ENCODE measurements at regions not wholly inside any gene's neighbourhood (a gene's known extent, or its start where the extent isn't known, plus 50 kb on each side); places are given as distances from the start of the nearest gene placed in this dataset.
"Not testable (repeated sequence)": the region's sequence is repeated elsewhere in the genome, so short reads cannot be mapped to it uniquely, and the experiment has no call there.

- DNase-seq (ENCODE audit: low spot score) = no peak
These were observed 869.4 kb downstream of the PCDH17 start for GRCh38 chr13:58500938-58501337.

DNA sequence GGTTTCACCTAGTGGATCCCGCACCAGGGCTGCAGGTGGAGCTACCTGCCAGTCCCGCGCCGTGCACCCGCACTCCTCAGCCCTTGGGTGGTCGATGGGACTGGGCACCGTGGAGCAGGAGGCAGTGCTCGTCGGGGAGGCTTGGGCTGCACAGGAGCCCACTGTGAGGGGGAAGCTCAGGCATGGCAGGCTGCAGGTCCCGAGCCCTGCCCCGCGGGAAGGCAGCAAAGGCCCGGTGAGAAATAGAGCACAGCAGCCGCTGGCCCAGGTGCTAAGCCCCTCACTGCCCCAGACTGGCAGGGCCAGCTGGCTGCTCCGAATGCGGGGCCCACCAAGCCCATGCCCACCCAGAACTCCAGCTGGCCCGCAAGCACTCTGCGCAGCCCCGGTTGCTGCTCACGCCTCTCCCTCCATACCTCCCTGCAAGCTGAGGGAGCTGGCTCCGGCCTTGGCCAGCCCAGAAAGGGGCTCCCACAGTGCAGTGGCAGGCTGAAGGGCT, 872.7 kb downstream of the PCDH17 start:
- not testable (repeated sequence) for DNase-seq (ENCODE audit: low spot score)

DNA sequence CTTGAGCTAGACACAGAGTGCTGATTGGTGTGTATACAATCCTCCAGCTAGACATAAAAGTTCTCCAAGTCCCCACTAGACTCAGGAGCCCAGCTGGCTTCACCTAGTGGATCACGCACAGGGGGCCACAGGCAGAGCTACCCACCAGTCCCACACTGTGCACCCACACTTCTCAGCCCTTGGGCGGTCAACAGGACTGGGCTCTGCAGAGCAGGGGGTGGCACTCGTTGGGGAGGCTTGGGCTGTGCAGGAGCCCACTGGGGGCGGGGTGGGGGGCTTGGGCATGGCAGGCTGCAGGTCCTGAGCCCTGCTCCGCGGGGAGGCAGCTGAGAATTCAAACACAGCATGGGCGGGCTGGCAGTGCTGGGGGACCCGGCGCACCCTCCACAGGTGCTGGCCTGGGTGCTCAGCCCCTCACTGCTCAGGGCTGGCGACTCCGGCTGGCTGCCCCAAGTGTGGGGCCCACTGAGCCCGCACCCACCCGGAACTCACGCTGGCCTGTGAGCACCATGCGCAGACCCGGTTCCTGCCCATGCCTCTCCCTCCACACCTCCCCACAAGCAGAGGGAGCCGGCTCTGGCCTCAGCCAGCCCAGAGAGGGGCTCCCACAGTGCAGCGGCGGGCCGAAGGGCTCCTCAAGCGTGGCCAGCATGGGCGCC, 873.8 kb downstream of the PCDH17 start:
- DNase-seq (ENCODE audit: low spot score) = not testable (repeated sequence)

GRCh38 chr13:58528351-58528750, 896.8 kb downstream of the PCDH17 start:
- DNase-seq (ENCODE audit: low spot score) = no peak

DNA sequence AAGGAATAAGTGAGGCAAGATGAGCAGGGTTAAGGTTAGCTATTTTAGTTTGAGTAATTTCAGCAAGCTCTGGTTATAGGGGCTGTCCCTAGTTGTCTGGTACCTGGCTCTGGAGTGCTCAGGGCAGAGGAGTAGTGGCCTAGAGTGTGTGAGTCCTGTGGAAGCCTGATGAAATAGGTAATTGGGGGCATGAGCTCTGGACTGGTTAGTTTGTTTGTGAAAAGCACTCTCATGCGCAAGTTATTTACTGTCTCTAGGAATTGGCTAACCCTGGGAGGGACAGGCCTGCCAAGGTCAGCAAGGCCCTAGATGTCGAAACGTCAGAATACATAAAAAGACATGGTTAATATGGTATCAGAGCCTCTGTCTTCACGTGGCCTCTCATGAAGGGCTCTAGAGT, 900.1 kb downstream of the PCDH17 start:
- DNase-seq (ENCODE audit: low spot score) = no peak

DNA sequence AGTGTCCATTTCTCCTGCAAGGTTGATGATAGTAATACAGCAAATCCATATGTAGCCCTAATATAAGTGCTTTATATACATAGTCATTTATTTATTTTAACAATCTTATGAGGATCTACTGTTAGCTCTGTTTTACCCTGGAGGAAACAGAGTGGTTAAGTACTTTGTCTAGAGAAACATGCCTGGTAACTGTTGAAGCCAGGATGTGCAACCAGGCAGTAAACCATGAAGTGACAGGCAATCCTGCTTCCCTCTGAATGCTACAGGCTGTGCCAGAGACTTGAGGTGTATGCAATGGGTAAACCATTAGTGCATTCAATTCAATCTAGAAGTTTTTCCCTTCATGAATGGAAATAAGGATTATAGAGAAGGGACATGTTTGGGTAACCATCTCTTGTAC, 911.0 kb downstream of the PCDH17 start:
- no peak for DNase-seq (ENCODE audit: low spot score)

DNA sequence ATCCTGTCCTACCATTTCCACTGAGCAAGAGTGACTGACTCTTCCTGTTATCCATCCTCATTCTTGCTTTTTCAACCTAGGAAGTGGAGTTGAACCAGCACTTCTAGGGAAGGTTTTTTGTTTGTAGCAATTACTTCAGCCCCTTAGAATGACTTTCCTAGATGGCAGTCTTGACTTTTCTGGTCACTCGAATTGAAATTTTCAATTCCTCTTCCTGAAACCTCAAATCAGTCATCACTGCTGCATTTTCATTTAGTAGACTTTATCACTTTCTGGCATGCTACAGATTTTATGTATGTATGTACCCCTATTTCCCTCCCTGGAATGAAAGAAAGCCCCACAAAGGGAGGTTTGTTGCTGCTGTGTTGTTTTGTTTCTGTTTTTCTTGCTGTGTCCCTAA, 915.9 kb downstream of the PCDH17 start:
- DNase-seq (ENCODE audit: low spot score) = no peak

DNA sequence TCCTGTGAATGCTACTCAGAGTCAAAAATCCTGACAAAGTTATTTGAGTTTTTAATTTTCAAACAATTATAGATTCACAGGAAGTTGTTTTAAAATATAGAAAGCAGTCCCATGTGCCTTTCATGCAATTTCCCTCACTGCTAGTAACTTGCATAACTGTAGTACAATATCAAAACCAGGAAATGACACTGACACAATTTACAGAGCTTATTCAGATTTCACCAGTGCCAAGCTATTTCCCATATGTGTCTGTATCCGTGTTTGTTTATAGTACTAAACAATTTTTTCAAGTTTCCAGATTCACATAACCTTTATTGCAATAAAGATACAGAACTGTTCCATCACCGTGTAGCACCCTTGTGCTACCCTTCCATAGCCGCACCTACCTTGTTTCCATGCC, 934.6 kb downstream of the PCDH17 start:
- DNase-seq (ENCODE audit: low spot score) = no peak

DNA sequence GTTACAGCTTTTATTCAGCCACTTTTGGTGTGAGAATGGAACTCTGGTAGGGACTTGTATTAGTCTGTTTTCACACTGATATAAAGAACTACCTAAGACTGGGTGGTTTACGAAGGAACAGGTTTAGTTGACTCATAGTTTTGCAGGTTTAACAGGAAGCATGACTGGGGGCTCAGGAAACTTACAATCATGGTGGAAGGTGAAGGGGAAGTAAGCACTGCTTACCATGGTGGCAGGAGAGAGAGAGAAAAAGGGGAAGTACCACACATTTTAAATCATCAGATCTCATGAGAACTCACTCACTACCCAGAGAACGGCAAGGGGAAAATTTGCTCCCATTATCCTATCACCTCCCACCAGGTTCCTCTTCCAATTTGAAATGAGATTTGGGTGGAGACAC, 942.2 kb downstream of the PCDH17 start:
- DNase-seq (ENCODE audit: low spot score) = no peak

DNA sequence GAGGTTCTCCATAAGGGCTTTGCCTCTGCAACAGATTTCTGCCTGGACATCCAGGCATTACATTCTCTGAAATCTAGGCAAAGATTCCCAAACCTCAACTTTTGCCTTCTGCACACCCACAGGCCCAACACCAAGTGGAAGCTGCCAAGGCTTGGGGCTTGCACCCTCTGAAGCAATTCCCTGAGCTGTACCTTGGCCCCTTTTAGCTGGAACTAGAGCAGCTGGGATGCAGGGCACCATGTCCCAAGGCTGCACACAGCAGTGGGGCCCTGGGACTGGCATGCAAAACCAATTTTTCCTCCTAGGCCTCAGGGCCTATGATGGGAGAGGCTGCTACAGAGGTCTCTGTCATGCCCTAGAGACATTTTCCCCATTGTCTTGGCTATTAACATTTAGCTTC, 943.2 kb downstream of the PCDH17 start:
- DNase-seq (ENCODE audit: low spot score) = no peak

GRCh38 chr13:58579468-58579867, 947.9 kb downstream of the PCDH17 start:
- no peak for DNase-seq (ENCODE audit: low spot score)

GRCh38 chr13:58583966-58584365, 952.4 kb downstream of the PCDH17 start:
- DNase-seq (ENCODE audit: low spot score) = no peak

GRCh38 chr13:58584610-58585009, 953.1 kb downstream of the PCDH17 start:
- no peak for DNase-seq (ENCODE audit: low spot score)

GRCh38 chr13:58587183-58587582, 955.6 kb downstream of the PCDH17 start:
- no peak for DNase-seq (ENCODE audit: low spot score)

GRCh38 chr13:58592052-58592451, 960.5 kb downstream of the PCDH17 start:
- no peak for DNase-seq (ENCODE audit: low spot score)

DNA sequence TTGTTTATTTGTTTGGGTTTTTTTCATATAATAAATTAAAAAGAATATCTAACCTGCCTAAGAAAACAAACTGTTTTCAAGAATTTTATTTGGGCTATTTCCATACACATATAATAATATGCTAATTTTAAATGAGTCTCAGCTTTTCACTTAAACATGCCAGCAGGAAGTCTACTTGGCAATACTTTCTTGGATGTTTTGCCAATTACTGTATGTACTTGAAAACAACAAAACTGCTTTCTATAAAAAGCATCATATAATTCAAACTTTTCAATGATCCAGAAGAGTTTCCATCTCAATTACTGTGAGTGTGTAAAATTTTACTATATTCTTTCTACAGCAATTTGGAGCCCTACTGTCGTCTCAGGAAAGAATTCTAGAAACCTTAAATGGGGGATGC, 961.2 kb downstream of the PCDH17 start:
- DNase-seq (ENCODE audit: low spot score) = no peak

- DNase-seq (ENCODE audit: low spot score) = no peak
These were observed 963.4 kb downstream of the PCDH17 start for GRCh38 chr13:58594747-58595600.

DNA sequence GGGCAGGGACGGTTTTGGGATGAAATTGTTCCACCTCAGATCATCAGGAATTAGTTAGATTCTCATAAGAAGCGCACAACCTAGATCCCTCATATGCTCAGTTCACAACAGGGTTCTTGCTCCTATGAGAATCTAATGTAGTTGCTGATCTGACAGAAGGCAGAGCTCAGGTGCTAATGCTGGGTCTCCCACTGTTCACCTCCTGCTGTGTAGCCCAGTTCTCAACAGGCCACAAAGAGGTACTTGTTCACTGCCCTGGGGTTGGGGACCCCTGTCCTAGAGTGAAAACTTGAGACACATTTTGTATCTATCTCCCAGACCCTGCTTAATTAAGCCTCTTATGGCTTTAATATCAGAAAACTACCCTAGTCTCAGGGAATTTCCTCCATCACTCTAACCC, 966.0 kb downstream of the PCDH17 start:
- DNase-seq (ENCODE audit: low spot score) = no peak

DNA sequence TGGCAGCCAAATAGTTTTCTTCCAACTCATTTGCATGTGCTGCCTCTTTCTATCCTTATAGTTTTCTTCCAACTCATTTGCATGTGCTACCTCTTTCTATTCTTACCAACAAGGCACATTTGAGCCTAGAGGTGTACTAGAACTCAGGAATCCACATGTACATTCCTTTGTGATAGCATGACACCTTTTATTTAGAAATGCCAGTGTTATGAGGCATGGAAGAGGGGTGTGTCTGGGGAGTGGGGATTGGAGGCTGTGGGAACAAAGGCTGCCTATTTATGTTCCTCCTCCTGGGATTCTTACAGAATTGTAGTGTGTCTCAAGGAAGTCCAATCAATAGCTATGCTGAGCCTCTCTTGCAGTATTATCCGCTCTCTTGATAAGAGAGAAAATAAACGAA, 966.7 kb downstream of the PCDH17 start:
- DNase-seq (ENCODE audit: low spot score) = no peak

GRCh38 chr13:58611117-58611516, 979.6 kb downstream of the PCDH17 start:
- no peak for DNase-seq (ENCODE audit: low spot score)

GRCh38 chr13:58617880-58618665, 986.5 kb downstream of the PCDH17 start:
- DNase-seq (ENCODE audit: low spot score) = no peak

DNA sequence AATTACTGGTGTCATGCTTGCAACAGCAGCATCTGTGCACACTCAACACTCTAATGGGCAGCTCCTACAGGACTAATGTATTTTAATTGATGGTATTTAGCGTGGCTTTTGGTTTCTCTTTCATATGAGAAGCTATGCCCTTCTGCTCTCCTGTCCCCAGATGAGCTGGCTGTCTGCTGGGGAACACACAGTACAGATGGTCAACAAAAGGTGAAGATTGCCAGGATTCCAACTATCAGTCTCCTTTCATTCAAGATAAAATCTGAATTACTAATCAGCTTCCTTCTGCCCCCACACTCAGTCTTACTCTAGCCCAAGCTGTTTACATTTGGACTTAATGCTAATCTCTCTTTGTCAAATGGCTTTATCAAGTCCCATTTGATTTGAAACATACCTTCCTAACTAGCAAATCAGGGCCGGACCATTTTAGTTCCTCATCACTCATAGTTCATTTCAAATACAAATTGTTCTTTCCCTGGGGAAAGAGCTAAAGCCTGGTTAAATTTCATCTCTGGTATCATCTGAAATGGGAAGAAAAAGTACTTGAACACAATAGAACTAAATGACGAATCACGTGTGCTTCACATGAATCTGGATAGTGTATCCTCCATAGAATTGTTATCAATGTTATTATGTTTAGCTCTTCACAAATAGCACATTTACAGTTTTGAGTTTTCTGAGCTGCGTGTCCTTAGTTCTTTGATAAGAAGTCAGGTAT, 988.0 kb downstream of the PCDH17 start:
- DNase-seq (ENCODE audit: low spot score) = no peak
